ENCODE measurements at regions not wholly inside any gene's neighbourhood (a gene's known extent, or its start where the extent isn't known, plus 50 kb on each side); places are given as distances from the start of the nearest gene placed in this dataset.

DNA sequence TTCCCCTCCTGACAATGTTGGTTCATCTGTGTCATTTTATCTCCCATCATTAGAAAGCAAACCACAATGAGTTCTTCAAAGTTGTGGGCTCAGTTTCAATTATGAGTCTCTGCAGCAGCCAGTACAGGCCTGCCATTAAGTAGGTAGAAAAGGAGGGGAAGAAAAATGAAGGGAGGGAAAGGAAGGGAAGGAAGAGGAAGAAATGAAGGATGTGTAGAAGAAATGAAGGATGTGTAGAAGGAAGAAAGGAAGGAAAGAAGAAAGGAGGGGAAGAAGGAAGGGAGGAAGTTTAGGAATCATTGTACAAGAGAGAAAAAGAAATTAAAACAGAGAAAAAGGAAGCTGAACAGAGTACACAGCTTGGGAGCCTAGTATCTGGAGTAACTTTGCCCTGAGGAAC is 498.3 kb upstream of the DAB1 start:
- no peak for DNase-seq (ENCODE audit: low spot score)

DNA sequence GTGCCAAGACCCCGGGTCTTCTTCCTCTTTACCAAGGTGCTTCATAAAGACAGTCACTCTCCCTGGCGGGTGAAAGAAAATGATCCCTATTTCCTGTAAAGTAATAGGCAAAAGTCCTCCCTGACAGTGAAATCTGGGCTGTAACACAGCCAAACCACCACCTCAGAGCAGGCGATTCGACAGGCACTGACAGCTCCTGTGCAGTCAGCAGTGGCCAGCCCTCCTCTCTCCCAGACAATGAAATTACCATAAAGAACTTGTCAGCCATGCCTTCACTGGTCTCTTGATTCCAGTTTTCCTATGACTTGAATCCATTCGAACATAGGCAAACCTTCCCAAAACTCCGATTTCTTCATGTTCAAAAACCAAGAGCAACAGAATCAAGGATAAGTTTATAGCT is 492.2 kb upstream of the DAB1 start:
- no peak for DNase-seq (ENCODE audit: low spot score)

DNA sequence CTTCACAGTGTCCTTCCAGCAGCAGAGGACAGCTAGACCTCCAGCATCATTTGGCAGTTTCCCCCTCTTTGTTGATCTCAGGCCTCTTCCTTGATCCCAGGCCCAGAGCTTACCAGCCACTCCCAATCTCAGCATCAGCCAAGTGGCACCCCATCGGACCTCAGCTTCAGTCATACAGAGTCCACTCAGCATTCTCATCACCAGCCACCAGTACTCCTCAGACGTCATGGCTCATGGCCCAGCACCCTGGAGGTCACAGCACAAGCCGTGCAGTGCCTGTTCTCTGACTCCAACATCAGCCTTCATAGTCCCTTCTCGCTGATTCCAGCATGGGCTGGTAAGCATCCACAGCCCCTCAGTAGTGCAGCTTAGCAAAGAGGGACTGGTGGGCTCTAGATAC is 487.6 kb upstream of the DAB1 start:
- DNase-seq (ENCODE audit: low spot score), result no peak

DNA sequence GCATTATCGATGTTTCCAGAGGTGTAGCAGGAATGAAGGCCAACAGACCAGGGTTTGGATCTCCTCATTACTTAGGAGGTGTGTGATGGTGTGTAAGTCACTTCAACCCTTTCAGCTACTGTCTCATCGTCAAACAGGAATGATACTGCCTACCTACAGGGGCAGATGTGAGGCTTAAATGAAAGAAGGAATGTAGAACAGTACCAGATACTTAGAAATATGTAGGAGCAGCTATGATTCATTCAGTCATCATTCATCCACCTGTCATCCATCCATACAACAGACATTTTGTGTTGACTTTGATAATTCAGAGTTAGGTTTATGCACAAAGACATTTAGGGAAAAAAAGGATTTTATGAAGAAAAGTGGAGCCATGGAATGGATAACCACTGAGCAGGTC is 486.9 kb upstream of the DAB1 start:
- no peak for DNase-seq (ENCODE audit: low spot score)

DNA sequence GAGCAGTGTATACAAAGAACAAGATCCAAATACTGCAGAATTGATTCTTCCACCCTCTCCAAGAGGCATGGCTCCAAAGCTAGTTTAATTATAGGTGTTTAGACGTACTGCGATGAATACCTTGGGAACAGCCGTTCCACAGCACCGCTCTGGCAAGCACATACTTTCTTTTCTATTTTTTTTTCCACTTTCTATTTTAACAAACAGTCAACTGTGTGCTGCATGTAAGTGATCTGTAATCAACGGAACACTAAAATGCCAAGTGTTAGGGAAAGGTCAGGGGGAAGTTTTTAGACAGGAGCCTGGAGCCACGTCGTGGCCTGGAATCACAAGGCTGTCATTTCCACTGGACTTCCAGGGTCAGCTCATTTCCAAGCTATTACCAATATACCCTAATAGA is 486.4 kb upstream of the DAB1 start:
- no peak for DNase-seq (ENCODE audit: low spot score)

DNA sequence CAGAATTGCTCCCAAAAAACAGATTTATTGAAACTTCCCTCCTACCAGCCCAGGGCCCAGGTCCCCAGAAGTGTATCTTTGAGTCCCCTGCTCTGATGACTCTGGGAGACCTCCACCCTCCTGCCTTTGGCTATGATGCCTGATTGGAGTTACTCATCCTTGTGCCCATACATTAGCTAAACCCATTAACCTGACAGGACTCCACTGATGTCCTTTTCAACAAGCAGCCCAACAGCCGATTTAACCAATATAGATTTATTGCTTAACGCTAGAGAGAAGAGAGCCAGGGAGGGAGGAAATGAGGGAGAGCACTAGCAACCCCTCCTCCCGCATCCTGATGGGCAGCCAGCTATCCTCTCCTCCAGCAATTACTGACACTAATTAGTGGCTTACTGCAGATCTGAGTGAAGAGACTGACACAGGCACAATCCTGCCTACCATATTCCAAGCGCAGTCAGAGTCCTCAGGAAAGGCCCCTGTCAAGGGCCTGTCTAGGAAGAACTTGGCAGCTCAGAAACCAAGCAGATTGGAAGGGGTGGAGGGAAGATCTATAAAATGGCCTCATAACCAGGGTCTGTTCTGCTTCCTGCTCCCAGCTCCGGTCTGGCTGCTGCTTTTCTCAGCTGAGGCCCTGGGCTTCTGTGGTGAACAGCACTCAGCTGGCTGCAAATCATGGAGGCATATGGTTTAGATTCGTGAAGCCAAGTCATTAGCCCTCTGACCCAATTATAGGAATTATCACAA is 484.5 kb upstream of the DAB1 start:
- no peak for DNase-seq (ENCODE audit: low spot score)

DNA sequence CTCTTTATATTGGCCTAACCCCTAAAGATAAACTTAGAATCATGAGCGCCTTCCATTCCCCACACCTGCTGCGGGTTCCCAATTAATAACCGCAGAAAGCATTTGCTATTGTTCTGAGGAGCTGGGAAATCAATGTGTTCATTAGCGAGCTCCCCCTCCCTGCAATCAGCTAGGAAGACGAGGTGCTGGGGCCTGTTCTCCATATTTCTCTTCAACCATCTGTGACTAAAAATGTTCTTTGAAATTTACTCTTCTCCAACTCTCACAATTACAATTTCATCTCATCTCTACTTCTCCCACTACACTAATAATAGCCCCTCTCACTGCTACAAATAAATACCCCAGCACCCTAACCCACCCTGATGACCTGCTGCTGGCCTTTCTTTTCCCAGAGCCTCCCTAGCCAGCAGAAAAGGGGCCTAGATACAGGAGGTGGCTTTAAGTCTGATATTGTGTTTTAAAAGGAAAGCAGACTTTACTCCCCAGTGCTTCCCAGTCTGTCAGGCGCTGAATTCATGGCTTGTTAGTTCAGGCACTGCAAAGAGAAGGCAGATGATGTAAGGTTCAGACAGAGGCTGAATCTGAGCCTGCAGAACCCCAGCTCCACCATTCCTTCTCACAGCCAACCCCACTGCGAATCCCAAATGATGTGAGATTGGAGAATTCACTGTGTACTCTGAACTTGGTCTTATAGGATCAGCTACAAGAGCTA is 477.5 kb upstream of the DAB1 start:
- no peak for DNase-seq (ENCODE audit: low spot score)

DNA sequence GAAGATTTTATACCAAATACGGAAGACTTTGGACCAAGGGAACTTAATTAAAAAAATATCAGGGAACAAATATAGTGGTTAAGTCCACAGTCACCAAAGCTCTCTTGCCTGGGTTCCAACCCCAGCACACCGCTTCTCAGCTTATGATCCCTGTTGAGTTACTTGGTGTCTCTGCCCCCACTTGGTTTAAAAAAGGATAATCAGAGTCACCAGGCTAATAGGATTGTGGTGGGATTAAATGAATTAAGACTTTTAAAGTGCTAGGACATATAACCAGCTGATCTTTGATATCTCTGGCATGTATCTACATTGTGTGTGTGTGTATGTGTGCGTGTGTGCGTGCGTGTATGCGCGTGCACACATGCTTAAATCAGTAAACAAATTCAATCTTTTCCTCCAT is 474.7 kb upstream of the DAB1 start:
- DNase-seq (ENCODE audit: low spot score), result no peak

DNA sequence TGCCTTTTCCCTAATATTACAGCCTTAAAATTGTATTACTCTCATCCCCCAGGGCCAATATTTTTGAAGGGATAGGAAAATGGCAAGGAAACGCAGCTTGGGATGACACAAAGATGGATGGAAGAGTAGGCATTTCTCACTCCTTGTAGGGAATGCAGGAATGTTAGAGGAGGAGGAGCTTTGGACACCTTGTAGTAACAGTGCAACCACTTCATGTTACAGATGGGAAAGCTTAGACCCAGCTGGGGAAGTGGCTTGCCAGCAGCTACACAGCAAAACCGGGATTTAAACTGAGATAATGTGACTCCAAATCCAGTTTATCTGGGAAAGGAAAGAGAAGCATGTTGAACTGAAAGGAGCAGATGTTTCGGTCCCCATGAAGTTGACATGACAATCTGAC is 473.7 kb upstream of the DAB1 start:
- no peak for DNase-seq (ENCODE audit: low spot score)

DNA sequence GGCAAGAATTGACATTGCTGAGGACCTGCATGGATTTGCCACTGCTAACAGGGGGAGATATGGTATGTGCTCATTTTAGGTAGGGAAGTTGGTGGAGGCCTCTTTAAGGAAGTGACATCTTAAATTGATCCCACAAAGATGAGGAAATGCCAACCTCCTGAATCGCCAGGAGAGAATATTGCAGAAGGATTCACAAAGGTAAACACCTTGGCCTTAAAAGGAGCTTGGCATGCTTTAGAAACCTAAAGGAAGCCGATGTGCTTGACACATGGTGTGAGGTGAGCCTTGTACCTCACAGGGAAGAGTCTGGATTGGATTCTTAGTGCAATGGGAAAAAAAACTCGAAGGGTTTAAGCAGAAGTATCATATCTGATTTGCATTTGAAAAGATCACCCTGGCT is 470.5 kb upstream of the DAB1 start:
- DNase-seq (ENCODE audit: low spot score), result no peak

DNA sequence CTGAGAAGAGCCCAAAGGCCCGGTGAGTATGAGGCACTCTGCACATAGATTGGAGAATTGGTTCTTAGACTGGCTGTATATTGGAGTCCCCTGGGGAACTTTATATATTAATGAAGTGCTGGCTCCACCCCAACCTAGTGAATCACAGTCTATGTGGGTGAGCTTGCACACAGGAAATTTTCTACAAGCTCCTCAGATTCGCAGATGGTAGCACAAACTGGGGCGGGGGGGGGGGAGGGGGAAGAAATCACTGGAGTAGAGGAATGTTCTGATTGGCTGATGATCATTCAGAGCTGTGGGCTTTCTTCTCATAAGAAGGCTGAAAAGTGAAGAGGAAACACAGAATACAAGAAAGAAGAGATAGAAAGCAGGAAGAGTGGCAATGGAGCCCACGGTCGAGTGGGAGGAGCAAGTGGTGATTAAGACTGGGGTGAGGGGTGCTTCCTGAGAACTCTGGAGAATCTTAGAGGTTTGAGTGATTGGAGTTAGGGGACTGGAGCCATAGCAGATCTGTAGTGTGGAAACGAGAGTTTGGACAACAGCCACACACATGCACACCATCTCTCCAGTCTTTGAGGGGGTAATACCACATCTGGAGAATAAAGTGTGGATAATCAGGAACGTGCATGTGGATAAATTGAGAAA is 465.9 kb upstream of the DAB1 start:
- DNase-seq (ENCODE audit: low spot score), result no peak

DNA sequence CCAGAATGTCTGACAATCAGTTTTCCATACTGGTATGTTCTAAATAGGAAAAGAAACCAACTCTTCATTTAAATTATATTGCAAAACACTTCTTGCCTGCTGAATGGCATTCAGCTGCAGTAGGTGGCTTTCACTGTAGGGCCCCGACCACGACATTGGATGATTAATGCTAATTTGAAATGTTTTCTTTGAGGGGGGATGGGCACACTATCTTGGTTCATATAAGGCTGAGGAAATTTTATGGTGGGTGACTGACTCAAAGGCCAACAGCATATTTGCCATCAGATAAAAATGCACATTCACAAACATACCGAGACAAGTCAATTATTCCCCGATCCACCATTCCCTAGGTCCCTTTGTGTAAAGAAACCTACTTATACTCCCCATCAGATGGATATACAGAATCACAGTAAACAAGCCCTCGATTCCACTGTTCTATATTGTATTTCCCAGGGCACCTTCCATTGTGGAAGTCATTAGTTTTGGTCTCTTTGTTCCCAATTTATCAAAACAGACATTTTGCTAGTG is 464.2 kb upstream of the DAB1 start:
- DNase-seq (ENCODE audit: low spot score), result no peak

DNA sequence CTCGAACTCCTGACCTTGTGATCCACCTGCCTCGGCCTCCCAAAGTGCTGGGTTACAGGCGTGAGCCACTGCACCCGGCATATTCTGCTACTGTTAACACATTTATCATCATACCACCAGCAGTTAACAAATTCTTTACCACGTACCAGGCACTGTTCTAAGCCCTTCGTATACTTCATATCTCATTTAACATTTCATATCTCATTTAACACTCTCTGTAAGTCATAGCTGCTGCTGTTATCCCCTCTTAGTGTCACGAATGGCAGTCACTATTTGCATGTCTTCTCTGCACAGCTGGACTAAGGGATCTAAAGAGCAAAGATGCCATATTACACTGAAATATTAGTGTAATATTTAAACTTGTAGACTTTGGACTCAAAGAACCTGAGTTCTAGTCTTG is 462.5 kb upstream of the DAB1 start:
- DNase-seq (ENCODE audit: low spot score), result no peak

DNA sequence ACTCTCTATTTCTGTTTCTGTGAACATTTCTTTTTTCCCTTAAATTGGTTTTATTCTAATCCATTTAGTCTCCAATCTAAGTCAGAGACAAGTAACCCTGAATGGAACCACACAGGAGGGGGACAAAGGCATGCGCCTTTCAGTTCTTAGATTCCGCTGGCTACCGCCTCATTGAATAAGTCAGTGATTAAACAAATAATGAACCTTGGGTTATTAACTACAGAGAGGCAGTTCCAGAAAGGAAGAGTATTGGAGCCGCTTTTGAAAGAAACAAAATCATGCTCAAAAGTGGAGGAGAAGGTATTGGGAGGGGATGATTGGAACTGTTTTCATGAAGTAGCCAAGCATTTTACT is 459.8 kb upstream of the DAB1 start:
- no peak for DNase-seq (ENCODE audit: low spot score)

DNA sequence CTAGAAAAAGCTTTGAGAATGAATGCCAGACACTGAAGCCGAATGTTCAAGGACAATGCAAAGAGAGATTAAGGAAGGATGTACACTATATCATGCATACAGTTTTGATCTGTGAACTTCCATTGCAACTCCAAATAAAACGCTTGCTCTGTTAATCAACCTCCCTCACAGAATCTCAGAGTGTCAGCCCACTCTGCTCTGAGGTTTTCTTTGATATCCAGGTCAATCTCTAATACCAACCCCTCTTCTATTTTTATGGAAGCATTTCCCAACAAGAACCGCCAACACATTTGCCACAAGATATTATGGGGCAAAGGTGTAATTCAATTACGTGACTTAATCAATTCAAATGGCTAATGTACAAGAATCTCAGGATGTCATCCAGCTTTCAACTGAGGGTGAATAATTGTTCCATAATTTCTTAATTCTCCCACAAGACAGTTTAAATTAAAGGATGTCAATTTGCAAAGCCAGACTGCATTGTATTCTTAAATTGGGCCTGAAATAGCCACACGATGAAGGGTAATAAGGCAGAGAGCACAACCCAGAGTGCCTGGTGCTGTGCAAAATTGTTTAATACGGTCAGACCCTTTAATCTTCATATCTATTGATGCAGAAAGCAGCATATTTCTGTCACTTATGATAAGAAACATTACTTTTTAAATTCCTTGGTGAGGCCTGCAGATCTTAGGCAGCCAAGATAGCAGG is 459.2 kb upstream of the DAB1 start:
- no peak for DNase-seq (ENCODE audit: low spot score)

DNA sequence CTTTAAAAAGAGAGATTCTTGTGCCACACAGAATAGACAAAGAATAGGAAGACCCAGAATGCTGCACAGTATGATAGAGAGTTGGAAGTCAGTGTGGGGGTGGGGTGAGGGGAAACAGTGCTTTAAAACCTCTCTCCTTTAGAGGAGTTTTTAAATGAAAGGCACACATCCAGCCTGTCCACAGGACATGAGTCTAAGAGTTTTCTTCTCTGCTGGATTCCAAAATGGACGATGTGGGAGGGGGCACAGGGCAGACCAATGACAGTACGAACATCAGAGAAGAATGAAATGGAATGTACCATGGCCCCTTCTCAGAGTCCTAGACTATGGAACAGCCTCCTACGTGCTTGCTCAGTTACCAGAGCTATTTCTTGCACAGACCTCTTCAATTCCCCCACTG is 458.2 kb upstream of the DAB1 start:
- DNase-seq (ENCODE audit: low spot score), result no peak

DNA sequence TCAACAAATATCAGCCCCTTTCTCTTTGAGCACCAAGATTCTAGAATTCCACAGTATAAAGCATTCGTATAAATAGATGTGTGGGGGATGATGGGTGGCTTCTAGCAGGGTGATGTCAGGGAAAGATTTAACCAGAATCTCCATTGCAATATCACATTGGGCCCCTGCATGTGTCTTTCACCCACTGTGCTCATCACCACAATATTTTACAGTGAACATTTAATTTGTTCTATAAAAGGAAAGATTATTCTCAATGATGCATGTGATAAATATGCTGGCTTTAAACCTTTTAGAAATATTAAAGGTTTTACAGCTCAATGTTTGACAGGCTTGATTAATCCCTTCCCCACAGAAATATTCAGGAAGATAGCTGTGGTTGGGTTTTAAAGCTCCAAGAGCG is 457.8 kb upstream of the DAB1 start:
- no peak for DNase-seq (ENCODE audit: low spot score)

DNA sequence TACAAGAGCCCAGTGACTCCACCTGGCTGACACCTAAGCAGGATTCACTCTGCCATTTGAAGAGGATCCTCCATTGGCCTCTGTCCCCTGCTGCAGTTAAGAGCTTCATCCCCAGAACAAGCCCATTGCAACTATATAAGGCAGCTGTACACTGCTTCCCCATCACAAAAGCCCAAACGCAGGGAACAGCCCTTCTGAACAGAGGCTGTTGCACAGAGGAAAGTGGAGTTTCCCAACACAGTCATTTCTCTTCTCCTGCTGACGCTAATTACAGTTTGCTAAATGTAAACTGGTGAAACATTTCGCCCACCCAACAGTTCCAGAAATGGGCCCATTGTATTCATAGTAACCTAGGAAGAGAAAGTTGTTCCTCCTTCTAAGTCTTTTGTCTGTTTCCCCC is 455.8 kb upstream of the DAB1 start:
- no peak for DNase-seq (ENCODE audit: low spot score)

DNA sequence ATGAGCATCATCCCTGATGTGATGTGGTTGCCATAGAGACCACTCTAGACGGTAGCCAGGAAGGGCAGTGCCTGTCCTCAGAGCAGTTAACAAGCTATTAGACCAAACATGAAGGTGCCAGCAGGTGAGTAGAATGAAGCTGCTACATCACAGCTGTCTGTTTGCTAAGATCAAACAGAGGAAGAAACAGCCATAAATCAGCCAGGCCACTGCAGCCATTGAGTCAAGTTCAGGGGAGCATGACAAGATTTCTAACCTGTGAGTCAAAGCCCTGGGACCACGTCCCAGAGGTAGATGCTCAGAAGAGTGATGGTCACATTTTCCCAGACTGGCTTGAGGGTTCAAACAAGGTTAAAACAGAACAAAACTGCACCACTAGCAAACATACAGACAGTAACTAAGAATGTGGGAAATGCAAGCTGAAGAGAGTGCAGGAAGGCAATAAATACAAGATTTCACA is 450.6 kb upstream of the DAB1 start:
- no peak for DNase-seq (ENCODE audit: low spot score)

DNA sequence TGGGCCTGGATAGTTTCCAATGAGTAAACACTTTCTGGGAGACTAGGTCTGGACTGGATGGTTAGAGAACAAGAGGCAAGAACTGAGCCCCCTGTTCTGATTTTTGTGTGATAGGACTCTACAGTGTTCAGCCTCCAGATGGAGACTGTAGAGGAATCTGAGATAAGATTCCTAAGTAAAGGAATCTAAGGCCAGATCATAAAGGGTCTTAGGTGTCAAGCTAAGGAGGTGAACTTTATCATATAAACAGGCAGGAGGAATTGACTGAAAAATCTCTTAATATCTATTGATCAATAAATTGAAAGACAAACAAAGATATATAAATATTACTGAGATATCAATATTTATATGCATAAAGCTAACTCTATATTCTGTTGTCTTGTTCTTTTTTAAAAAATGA is 449.1 kb upstream of the DAB1 start:
- DNase-seq (ENCODE audit: low spot score), result no peak

DNA sequence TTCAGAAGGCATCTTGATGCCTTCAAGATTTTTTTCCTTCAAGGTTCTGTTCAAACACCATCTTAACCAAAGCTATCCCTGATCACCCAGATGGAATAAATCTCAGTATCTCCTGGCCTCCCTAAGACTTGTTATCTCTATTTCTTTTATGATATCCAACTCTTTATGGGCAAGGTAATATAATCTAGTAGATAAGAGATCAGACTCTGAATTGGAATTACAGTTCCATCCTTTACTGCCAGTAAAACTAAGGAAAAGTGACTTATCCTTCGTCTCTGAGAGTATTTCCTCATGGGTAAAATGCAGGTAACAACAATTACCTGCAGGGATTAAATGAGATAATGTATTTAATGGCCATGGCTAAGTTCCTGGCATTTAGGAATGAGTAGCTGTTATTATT is 445.0 kb upstream of the DAB1 start:
- no peak for DNase-seq (ENCODE audit: low spot score)

DNA sequence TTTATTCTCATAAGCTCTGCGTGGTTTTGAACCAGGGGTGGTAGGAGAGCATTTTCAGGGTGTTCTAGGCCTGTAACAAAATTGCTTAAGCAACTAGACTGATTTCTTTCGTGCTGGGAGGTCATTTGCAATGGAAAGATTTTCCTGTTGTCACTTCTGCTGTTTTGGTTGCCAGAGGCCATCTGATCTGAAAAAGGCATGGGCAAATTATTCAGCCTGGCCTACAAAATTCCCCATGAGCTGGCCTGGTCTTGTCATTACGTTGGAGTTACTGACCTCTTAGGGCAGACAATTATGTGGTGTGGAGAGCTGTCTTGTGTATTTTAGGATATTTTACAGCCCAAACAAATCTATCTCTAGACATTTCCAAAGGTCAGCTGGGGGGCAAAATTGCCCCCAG is 444.4 kb upstream of the DAB1 start:
- no peak for DNase-seq (ENCODE audit: low spot score)

DNA sequence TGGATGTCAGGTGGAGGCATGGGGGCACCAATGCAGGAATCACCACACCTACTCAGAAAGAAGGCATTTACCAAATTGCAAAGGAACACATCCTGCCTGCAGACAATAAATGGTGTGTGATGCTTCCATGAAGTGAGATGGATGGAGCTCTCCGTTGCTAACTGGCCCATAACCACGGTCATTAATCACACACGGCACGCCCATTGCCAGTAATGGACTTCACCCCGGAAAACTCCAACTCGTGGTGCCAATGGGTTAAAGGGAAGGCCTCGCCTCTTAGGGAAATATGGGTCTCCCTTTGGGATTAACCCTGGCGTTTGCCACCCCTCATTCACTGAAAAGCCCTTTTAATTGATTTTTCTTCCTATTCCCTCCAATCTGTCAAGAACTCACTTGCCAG is 443.1 kb upstream of the DAB1 start:
- DNase-seq (ENCODE audit: low spot score), result no peak

Data from CD4-positive, alpha-beta T cell treated with Interleukin-6 at 100 ng/mL for 8 hours (primary cell).